HG03039 (cell line): ENCODE measurements at regions not wholly inside any gene's neighbourhood (a gene's known extent, or its start where the extent isn't known, plus 50 kb on each side); places are given as distances from the start of the nearest gene placed in this dataset.

Experiments
- ATAC-seq: cut with Tn5 transposase; IDR thresholded peaks from one replicate; pipeline ENCODE4 v1.9.1; 2021; ENCODE audit warnings: mild to moderate bottlenecking, moderate library complexity; ENCODE audit not compliant: unreplicated experiment

DNA sequence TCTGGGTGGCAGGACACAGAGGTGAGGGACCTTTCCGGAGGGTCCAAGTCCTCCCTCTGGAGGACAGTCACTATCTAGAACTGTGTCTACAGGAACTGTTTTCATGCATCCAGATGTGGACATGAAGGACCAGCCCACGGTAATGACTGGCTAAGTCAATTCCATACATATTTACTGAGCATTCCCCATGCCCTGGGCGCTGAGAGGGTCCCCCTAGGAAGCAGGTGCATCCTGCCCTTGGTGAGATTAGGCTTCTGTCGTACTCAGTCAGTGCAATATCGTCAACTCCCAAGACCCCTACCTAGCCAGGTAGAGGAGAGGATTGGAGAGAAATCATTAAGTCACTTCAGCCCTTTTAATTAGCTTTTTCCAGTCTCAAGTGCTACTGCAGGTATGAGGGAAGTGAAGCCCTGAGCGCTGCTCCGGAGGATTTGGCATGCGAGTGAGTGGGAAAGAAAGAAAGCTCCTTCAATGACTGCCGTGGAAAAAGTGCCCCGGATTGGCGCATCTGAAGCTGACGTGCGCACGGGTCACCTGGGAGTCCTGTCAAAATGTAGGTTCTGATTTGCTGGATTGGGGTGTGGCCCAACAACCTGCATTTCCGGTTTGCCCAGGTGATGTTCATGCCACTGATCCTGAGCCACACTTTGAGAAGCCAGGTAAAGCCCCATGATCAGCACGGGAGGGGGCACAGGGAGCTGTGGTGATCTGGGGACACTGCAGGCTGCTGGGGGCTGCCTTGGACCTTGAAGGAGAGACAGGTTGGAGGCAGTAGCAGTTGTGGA is 367.4 kb upstream of the TNRC6C start:
- ATAC-seq, result no peak

DNA sequence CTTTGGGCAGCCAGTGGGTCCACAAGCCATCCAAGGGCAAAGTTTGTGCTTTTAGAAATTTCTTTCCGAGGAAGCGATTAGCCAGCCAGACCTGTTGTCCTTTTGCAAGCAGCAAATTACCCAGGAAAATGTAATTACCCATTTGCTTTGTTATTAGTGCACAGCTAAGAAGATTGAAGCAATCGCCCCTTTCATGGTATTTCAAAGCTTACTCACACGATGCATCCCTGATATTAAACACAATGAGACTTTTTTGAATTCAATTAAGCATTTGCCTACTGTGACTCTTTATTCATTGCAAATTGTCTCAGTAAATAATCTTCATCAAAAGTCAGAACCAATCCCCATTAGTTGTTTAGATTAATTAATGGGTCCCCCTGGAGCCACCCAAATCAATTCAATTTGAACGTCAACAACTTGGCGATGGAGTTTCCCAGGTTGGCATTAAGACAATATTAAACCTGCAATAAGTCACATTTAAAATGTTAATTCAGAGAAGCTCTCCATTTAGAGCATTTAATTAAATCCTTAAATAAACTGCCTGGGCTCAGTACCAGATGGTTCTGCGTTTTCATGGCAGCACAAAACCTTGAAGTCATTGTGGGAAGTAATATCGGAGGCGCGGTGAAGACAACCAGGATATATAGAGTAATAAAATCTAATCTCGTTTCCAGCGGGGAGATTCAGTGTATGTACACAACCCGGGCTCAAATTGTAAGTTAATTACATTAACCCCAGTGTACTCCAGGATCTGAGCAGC is 366.2 kb upstream of the TNRC6C start:
- ATAC-seq, result no peak

DNA sequence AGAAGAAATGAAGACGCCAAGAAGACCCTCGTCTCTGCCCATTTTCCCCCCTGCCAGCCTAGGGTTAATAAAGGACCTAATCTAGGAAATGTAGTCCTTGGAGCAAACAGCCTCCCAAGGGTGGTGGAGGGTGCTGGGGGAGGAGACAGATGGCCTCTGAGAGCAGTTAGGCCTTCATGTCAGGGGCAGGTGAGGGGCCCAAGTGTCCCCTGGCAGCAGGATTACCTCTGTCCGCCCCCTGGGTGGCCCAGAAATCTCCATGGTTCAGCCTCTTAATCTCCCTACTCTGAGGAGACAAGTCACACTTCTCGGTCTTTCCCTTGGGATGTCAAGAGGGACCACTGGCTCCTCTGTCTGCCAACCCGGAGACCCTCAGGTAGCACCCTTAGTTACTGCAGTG is 365.4 kb upstream of the TNRC6C start:
- ATAC-seq, result no peak

DNA sequence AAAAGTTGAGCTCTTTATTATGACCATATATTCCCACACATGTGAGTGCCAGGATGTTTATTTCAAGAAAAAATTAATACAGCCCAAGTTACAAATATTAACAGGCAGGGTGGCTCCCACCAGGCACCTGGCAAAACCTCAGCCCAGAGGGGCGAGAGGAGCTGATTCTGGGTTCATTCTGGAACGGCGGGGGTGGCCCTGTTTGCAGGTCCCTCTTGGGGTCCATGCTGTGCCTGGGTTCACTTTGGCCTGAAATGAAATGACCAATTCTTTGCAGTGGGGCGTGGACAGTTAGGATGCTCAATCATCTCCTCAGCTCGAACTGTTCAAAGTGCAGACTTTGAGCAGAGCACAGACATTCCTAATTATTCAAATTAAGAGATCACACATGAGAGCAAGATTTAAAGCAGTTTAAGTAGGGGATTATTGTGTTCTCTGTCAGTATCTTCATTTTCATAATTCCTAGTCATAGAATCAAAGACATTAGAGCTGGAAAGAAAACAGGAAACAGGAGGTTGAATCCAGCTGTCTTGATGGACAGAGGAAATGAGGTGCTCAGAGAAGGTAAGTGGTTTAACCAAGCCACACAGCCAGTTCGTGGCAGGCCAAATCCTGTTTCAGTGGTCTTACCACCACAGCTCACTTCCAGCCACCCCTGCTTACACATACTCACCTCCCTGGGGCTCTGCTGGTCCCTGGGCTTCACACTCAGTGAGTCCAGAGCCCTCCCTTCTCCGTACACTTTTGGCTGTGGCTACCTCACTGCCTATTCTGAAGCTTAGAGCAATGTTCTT is 363.9 kb upstream of the TNRC6C start:
- no peak for ATAC-seq

DNA sequence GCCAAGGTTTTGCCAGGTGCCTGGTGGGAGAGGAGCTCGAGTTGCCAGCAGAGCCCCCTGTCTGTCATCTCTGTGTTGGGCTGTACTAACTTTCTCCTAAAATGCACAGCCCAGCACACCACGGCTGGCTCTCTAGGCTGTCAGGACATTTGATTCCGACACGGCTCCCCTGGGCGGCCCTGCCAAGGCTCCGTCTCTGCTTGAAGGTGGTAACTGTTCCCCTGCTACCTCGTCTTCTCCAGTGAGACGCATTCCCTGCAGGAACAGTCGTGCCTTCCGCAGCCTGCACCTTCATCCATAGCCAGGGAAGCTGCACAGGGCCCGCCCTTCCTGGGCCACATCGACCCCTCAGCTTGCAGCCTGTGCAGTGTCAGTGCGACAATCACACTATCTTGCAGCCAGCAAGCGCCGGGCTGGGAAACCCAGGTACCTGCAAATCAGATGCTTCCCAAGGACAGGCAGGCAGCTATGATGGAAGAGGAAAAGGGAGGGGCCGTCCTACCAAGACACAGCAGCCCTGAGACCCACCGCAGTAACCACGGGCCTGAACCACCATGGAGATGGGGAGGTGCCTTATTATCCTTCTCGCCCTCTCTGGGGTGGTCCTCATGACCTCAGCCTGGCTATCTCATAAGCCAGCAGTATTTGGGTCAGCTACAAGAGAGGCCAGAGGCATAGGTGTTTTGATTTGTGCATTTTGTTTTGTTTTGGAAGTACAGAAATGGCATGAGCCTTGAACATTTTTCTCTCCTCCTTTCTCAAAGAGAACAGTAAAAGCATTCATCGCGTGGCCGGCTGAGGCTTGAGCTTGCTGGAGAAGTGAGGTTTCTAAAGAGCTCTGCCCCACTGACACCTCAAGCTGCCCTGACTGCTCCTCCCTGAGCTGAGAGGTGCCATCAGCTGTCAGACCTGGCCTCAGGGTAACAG is 361.7 kb upstream of the TNRC6C start:
- no peak for ATAC-seq

DNA sequence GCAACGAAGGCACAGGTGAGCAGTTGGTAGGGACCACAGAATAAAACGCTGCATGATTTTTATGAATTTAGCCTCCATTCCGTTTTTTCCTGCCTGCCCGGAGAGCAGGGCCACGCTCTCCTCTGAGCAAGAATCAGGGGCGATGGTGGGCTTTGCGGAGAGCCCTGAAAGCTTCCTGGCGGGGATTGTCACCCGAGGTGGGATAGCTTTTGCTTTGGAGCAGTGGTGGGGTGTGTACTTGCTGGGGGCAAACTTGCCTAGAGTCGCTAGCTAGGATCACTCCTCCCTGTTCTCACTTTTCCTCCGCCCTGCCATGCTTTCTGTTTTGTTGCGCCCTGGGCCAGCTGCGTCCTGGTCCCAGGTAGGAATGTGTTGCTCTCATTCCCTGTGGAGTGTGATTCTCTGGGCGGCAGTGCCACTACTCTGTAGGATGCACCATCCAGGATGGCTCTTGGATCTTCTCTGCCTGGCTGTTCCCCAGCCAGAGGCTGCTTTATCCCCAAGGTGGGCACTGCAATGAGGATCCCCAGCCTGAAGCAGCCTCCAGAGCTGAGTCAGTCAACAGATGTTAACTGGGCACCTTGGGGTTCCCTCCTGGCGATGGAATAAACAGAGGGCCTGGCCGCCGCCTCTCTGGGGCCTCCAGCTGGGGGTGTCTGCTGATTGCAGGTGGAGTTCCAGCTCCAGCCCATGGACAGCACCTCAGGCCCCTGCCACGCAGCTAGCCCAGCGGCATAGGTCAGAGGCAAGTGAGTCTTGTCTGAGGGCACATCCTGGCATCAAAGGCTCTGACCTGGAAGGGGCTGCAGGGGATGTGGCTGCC is 360.9 kb upstream of the TNRC6C start:
- ATAC-seq, result no peak

DNA sequence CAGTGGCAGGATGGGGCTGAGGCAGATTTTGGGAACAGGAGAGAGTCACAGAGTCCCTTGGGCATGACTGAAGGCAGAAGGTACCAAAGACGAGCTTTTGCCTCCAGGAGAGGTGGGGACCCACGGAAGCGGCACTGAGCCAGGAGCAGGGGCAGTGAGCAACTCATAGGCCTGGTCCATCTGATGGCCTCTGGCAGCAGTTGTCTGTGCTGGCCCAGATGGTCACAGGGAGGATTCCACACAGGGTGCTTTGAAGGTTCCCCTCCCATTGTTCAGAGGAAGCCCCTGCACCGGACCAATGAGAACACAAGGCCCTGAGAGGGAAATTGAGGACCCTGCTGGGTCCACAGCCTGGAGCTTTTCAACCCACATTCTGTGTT is 360.3 kb upstream of the TNRC6C start:
- ATAC-seq, result no peak

DNA sequence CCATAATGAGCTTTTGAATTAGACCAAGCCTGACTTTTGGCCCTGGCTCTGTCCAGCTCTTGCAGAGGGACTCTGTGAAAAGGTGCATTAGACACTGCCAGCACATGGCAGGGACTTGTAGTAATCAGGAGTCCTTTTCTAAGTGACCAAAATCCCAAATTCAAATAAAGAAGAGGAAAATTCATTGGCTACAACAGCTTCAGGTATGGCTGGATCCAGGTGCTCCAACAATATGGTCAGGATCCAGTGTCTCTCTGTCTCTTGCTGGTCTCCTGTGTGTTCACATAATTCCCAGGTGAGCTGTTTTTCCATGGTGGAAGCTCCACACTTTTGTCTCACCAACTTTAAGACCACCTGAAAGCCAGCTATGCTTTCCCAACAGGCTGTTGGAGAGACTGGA is 358.8 kb upstream of the TNRC6C start:
- ATAC-seq, result no peak

DNA sequence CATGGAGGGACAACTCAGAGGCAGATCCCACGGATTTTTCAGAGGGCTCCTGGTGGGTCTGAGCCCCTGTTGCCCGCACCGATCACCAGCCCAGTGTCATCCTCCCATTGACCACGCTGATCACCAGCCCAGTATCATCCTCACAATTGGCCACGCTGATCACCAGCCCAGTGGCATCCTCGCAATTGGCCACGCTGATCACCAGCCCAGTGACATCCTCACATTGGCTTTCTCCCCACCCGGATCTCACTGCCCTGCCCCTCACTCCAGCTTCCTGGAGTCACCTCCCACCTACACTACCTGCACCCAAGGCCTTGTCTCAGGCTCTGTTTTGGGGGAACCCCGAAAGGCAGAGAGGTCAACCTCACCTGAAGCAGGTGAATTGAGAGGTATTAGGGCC is 358.2 kb upstream of the TNRC6C start:
- no peak for ATAC-seq

DNA sequence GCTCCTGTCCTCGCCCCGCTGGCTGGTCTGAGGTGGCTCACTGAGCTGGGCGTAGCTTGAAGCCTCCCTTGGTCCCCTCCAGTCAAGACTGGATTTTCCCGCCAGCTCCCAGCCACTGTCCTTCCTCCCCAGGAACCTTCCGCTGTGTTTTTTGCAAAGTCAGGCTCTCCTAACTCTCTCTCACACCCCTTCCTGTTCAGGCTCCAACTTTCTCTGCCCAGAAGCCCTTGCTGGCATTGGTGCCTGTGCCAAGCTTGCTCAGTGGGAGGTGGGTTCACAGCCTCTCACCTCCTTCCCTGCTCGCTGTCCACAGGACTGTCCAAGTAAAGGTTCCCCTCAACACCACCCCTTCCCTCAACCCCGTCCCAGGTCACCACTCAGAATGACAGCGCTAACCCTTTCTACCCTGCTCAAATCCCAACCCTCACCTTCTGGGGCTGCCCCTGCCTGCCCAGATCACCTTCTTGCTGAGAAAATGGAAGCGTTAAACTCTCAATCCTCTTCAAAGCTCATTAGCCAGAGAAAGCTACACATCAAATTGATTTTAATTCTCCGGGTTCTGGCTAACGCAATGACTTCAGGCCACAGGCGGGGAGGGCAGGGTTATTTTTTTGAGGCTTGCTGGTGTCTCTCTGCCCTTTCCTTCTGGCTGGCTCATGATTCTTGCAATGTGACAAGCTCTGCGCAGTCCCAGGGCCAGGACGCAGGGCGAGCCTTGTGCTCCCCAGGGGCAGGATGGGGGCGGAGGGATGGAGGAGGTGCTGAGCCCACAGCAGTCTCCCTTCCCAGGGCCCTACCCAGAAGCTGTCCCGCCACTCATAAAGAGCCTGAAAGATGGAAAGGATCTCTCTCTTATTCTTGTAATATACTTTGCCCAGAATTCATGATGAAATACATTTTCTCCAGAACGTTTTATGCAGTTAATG is 357.2 kb upstream of the TNRC6C start:
- ATAC-seq, result no peak

DNA sequence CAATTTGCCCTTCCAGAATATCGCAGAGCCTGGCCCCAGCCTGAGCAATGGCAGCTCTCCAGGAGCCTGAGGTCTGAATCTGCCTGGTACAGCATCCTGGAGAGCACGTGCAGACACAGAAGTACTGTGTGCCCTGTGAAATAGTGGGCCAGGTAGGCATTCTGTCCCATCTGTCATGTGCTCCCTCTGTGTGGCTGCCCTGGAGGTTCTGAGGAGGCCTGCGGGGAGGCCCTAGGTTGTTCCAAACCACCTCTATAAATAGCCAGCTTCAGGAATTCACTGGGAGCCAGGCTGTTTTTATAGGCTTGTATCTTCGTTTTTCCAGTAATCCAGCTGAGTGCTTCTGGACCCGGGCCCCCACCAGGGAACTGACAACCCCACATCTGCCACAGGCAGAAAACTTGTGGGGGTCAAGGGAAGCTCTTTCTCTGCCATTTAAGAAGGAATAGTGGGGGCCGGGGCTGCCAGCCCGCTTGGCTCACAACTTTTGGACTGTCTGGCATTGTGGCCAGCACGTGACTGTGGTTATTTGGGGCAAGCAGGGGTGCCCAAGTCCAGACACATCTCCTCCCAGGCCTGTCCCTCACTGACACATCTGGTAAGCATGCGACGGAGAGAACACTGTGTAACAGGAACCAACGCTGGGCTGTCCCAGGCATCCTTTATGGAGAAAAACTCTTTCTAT is 356.3 kb upstream of the TNRC6C start:
- no peak for ATAC-seq

DNA sequence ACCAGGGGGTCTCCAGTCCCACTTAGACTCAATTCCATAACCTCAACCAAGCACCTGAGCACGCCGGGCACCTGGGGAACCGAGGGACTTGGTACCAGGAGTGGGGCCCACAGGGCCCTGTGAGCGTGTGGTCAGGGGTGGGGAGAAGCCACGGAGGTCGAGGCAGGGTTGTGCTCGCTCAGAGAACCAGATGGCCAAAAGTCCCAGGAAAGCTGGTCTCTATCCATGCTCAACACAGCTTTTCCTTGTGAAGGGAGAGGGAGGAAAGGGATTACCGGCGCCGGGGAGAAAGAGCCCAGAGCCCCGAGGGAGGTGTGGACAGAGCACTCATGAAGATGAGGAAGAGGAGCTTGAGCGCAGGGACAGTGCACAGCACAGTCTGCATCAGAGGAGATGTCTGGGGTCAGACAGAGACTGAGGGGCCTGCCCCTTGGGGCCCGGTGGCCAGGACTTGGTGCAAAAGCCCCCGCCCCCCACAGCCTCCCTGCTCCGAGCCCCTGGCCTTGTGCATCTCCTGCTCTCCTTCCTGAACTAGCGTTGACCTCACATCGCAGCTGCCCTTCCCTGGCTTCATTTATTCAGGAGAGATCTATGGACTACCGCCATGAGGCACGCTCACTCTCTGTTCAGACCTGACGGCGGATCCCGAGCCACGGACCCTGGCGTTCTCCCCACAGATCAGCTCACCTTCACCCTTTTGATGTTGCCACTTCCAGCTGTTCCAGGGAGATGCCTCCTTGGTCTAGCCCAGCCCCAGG is 355.4 kb upstream of the TNRC6C start:
- ATAC-seq, result no peak

DNA sequence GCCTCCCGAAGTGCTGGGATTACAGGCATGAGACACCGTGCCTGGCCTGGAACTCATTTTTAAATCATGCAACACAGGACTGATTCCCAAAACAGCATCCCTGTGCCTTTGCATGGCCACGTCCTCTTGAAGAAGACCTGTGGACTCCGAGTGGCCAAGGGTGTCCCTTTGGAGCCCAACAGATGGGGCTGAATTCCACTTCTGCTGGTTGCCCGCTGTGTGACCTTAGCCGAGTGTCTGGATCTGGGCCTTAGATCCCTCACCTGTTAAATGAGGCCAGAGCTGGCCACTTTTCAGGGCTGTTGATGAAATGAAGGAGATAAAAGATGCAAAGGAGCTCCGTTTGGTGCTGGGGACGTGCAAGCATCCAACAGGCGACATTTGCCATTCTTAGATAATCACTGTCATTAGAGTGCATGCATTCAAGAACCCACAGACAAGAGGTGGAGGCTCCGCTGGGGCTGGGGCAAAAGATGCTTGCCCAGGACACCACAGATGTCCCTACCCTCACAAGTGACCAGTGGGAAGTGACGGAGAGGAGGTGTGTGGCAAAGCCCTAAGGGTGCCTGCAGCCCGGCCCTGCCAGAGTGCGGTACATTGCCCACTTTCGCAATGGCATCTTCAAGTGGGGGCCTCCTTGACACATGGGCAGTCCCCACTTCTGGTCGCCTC is 354.1 kb upstream of the TNRC6C start:
- no peak for ATAC-seq

DNA sequence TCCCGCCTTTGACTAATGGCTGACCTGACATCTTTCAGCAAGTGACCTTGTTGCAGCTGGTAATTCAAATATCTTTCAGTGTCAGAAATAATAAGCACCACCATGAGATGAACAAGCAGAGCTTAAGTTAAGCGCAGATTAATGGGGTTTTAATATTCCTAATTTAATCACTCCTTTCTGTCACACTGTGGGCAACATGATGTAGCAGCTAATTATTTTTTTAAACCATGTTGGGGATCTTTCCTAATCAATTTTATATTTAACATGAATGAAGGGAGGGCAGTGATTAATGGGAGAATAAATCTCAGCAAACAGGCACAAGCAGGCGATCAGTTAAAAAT is 353.6 kb upstream of the TNRC6C start:
- no peak for ATAC-seq

DNA sequence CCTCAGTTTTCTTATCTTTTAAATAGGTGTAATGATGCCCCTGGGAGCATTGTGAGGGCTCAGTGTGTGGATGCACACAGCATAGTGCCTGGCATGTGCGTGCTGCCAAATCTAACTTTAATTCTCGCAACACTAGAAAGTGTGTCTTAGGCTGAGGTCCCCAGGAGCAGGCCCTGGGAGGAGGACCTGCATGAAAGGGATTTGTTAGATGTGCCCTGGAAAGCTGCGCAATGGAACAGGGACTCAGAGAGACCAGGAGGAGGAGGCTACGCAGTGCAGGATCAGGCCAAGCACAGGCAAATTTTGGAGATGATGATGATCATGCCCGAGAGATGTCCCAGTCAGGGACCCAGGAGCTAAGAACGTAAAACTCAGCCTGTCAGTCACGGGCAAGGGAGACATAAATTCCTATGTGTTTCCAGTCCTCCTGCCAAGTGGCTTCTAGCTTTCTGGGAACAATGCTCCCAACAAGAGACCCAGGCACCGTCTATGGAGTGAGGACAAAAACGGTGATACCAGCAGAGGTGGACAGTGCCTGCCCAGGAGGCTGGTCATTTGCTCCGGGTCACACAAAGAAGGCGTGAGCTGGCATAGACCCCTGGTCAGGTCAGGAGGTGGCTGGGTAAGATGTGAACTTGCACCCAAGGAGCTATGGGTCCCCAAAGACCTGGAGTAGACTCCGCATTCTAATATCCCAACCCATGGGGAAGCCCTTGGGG is 352.2 kb upstream of the TNRC6C start:
- ATAC-seq, result no peak

DNA sequence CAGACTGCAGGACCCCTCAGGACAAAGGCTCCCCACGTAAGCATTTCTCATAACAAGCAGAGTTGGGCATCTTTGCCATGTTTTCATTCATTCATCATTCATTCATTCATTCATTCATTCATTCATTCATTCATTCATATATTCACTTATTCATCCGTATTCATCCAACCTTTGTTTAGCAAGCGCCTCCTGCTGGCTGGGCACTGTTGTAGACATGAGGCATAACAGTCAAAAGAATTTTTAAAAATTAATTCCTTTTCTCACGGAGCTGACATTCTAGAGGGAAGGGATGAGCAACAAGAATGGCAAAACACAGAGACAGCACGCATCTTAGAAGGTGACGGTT is 351.7 kb upstream of the TNRC6C start:
- no peak for ATAC-seq
